Chondrocyte (in vitro differentiated cells): ENCODE measurements at regions not wholly inside any gene's neighbourhood (a gene's known extent, or its start where the extent isn't known, plus 50 kb on each side); places are given as distances from the start of the nearest gene placed in this dataset.
"Not testable (repeated sequence)": the region's sequence is repeated elsewhere in the genome, so short reads cannot be mapped to it uniquely, and the experiment has no call there.

ENCODE experiments used
- DNase-seq: peaks from one replicate; pipeline ENCODE4 v3.0.0; 2021; ENCODE audit warnings: mixed read lengths, low spot score
- H3K27ac Mint-ChIP-seq: one replicate; pipeline ENCODE4 v1.8.0; 2021; ENCODE audit warnings: mild to moderate bottlenecking, moderate library complexity, mixed read lengths; ENCODE audit not compliant: unreplicated experiment
- H3K27me3 Mint-ChIP-seq: 2 replicates; pipeline ENCODE4 v1.8.0; 2021; ENCODE audit warnings: low read depth, mixed read lengths
- H3K36me3 Mint-ChIP-seq: 2 replicates; pipeline ENCODE4 v1.8.0; 2021; ENCODE audit warnings: low read depth, mixed read lengths
- H3K4me1 Mint-ChIP-seq: 2 replicates; pipeline ENCODE4 v1.8.0; 2021; ENCODE audit warnings: low read depth, mild to moderate bottlenecking, mixed read lengths
- H3K4me3 Mint-ChIP-seq: one replicate; pipeline ENCODE4 v1.8.0; 2021; ENCODE audit warnings: mild to moderate bottlenecking, moderate library complexity, mixed read lengths; ENCODE audit not compliant: unreplicated experiment
- H3K9me3 Mint-ChIP-seq: 2 replicates; pipeline ENCODE4 v1.8.0; 2021; ENCODE audit warnings: low read depth, mixed read lengths
- CTCF ChIP-seq: fragments of 200-600 bp; sonication (generic); IDR thresholded peaks from 2 replicates; pipeline ENCODE4 v1.5.0; 2021; ENCODE audit warnings: antibody characterized with exemption, mild to moderate bottlenecking, moderate library complexity

GRCh38 chr11:23205156-23205871, 345.0 kb upstream of the CCDC179 start:
- Mint-ChIP-seq H3K4me3 (no peak overlapping the region), H3K27me3 (no peaks in the 10 kb centered on the region), H3K36me3 (no peaks in the 10 kb centered on the region), H3K4me1 (peaks cover 8% of the 10 kb centered on the region), H3K27ac (no peak overlapping the region), H3K9me3 (peaks cover 5% of the 10 kb centered on the region)
- DNase-seq, result no peak
- no peak for TF ChIP-seq CTCF

DNA sequence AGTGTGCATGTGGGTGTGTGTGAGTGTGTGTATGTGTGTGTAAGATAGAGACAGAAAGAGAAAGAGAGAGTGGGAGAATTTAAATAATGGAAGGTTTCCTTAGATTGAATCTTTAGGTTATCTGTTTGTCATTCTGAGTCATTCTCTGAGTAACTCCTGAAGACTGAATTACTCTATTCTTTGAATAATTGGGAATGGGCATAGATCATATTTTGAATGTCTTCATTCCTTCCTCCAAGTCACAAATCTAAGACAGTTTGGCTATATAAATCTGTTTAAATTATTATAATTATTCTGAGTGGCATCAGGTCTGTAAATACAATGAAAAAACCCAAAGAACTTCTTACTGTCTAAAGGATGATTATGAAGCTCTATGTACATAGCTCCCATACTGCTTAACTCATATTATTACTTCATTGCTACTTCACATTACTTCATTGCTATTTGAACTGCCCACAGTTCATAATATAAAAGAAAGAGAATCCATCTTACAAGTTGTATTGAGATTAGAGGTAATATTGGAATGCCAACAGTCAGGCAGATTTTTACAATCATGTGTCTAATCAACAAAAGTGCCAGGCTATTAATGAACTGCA, 346.6 kb upstream of the CCDC179 start:
- TF ChIP-seq CTCF, result no peak
- Mint-ChIP-seq H3K36me3 (no peaks in the 10 kb centered on the region), H3K4me3 (no peak overlapping the region), H3K27me3 (no peaks in the 10 kb centered on the region), H3K9me3 (peaks cover 5% of the 10 kb centered on the region), H3K27ac (no peak overlapping the region), H3K4me1 (peaks cover 8% of the 10 kb centered on the region)
- no peak for DNase-seq

- TF ChIP-seq CTCF, result no peak
- no peak overlapping the region for H3K4me3 Mint-ChIP-seq
- H3K27ac Mint-ChIP-seq, result no peak overlapping the region
- H3K27me3 Mint-ChIP-seq, result no peaks in the 10 kb centered on the region
- H3K4me1 Mint-ChIP-seq, result peaks cover 3% of the 10 kb centered on the region
- H3K36me3 Mint-ChIP-seq, result no peaks in the 10 kb centered on the region
- H3K9me3 Mint-ChIP-seq, result peaks cover 2% of the 10 kb centered on the region
- no peak for DNase-seq
Measured at GRCh38 chr11:23211221-23211620, 350.9 kb upstream of the CCDC179 start.

GRCh38 chr11:23212807-23213206, 352.5 kb upstream of the CCDC179 start:
- no peak for DNase-seq
- H3K9me3 Mint-ChIP-seq, result peaks cover 2% of the 10 kb centered on the region
- H3K27me3 Mint-ChIP-seq, result no peaks in the 10 kb centered on the region
- H3K4me1 Mint-ChIP-seq, result no peaks in the 10 kb centered on the region
- H3K4me3 Mint-ChIP-seq, result no peak overlapping the region
- no peaks in the 10 kb centered on the region for H3K36me3 Mint-ChIP-seq
- H3K27ac Mint-ChIP-seq, result no peak overlapping the region
- no peak for TF ChIP-seq CTCF

DNA sequence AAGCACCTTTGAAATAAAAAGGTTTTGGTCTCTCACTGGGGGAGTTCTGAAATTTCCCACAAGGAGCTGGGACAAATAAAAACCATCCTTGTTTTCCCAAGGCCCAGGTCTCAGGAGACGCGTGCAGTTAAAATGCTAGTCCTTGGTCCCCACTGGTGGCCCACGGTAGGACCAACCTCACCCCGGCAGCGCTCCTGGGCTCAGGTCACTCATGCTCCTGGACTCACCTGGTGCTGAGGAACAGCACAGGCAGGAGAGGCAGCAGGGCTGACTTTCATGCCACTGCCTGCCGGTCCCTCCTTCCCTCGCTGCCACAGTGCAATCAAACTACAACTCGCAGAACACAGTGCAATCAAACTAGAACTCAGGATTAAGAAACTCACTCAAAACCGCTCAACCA, 356.8 kb upstream of the CCDC179 start:
- TF ChIP-seq CTCF, result no peak
- Mint-ChIP-seq H3K36me3 (peaks cover 3% of the 10 kb centered on the region), H3K27ac (no peak overlapping the region), H3K4me3 (no peak overlapping the region), H3K9me3 (peaks cover 7% of the 10 kb centered on the region), H3K27me3 (no peaks in the 10 kb centered on the region), H3K4me1 (no peaks in the 10 kb centered on the region)
- DNase-seq, result peak; percentile 53

DNA sequence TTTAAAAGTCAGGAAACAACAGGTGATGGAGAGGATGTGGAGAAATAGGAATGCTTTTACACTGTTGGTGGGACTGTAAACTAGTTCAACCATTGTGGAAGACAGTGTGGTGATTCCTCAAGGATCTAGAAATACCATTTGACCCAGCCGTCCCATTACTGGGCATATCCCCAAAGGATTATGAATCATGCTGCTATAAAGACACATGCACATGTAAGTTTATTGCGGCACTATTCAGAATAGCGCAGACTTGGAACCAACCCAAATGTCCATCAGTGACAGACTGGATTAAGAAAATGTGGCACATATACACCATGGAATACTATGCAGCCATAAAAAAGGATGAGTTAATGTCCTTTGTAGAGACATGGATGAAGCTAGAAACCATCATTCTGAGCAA, 359.8 kb upstream of the CCDC179 start:
- H3K4me3 Mint-ChIP-seq, H3K36me3 Mint-ChIP-seq: not testable (repeated sequence)

More for the DNA sequence above, 359.8 kb upstream of the CCDC179 start:
- H3K4me1 Mint-ChIP-seq, H3K27me3 Mint-ChIP-seq, H3K27ac Mint-ChIP-seq, DNase-seq: not testable (repeated sequence)
- peaks cover 13% of the 10 kb centered on the region for H3K9me3 Mint-ChIP-seq
